HepG2 (cell line): ENCODE measurements at regions not wholly inside any gene's neighbourhood (a gene's known extent, or its start where the extent isn't known, plus 50 kb on each side); places are given as distances from the start of the nearest gene placed in this dataset.

Experiments
- CEBPG ChIP-seq: IDR thresholded peaks from 2 replicates; pipeline ENCODE4 v1.6.1; 2016
- CHD4 ChIP-seq: fragments of 200-600 bp; sonication (generic); IDR thresholded peaks from 2 replicates; pipeline ENCODE4 v1.7.0; 2017; ENCODE audit warnings: mild to moderate bottlenecking, low read length, borderline replicate concordance
- PRPF4 ChIP-seq: fragments of 200-400 bp; formaldehyde crosslinking; IDR thresholded peaks from 2 replicates; pipeline ENCODE4 v1.6.1; 2016; ENCODE audit warnings: low read length, low read depth; ENCODE audit not compliant: poor library complexity, severe bottlenecking
- PTBP1 ChIP-seq: fragments of 200-400 bp; formaldehyde crosslinking; IDR thresholded peaks from 2 replicates; pipeline ENCODE4 v1.6.1; 2018; ENCODE audit warnings: low read length, low read depth; ENCODE audit not compliant: poor library complexity, severe bottlenecking
- RBM22 ChIP-seq: fragments of 200-400 bp; formaldehyde crosslinking; optimal IDR thresholded peaks from 2 replicates; pipeline ENCODE3; 2017; ENCODE audit warnings: mild to moderate bottlenecking, low read length, moderate library complexity
- ZBTB38 ChIP-seq: sonication (generic); formaldehyde crosslinking; IDR thresholded peaks from 2 replicates; pipeline ENCODE4 v1.5.1; 2020; ENCODE audit warnings: mild to moderate bottlenecking, missing genetic modification reagents
- ZKSCAN5 ChIP-seq: sonication (generic); formaldehyde crosslinking; IDR thresholded peaks from 2 replicates; pipeline ENCODE4 v1.5.1; 2020; ENCODE audit warnings: mild to moderate bottlenecking, missing genetic modification reagents
- ZNF234 ChIP-seq: sonication (generic); formaldehyde crosslinking; conservative IDR thresholded peaks from 2 replicates; pipeline ENCODE4 v1.5.1; 2020; ENCODE audit warnings: mild to moderate bottlenecking, missing genetic modification reagents
- ZNF251 ChIP-seq: sonication (generic); formaldehyde crosslinking; IDR thresholded peaks from 2 replicates; pipeline ENCODE4 v1.9.0; 2021; ENCODE audit warnings: mild to moderate bottlenecking, missing genetic modification reagents
- ZNF256 ChIP-seq: sonication (generic); formaldehyde crosslinking; conservative IDR thresholded peaks from 2 replicates; pipeline ENCODE4 v1.4.0; 2020; ENCODE audit warnings: missing genetic modification reagents
- ZNF333 ChIP-seq: sonication (generic); formaldehyde crosslinking; IDR thresholded peaks from 2 replicates; pipeline ENCODE4 v1.4.0; 2020; ENCODE audit warnings: mild to moderate bottlenecking, missing genetic modification reagents, borderline replicate concordance
- ZNF354B ChIP-seq: sonication (generic); formaldehyde crosslinking; IDR thresholded peaks from 2 replicates; pipeline ENCODE4 v1.8.0; 2022; ENCODE audit warnings: mild to moderate bottlenecking, missing genetic modification reagents
- ZNF496 ChIP-seq: sonication (generic); formaldehyde crosslinking; IDR thresholded peaks from 2 replicates; pipeline ENCODE4 v1.8.1; 2023; ENCODE audit warnings: mild to moderate bottlenecking, moderate library complexity, missing genetic modification reagents; ENCODE audit not compliant: insufficient replicate concordance
- ZNF724P ChIP-seq: sonication (generic); formaldehyde crosslinking; IDR thresholded peaks from 2 replicates; pipeline ENCODE4 v1.8.0; 2022; ENCODE audit warnings: missing genetic modification reagents, borderline replicate concordance
- TF ChIP-seq, protein P1 (sequence below), 2 experiments: sonication (generic) in 1 of 2; formaldehyde crosslinking in 1 of 2; IDR thresholded peaks; 2 replicates each; pipeline versions ENCODE4 v1.4.0 to v1.6.1; 2018 to 2020; ENCODE audit warnings: missing genetic modification reagents in 2 of 2, borderline replicate concordance in 1 of 2, low read depth in 1 of 2, mild to moderate bottlenecking in 1 of 2, missing biosample characterization in 1 of 2
- TF ChIP-seq, protein P2 (sequence below): sonication (generic); formaldehyde crosslinking; IDR thresholded peaks from 2 replicates; pipeline ENCODE4 v1.8.1; 2023; ENCODE audit warnings: mild to moderate bottlenecking, missing genetic modification reagents
- TF ChIP-seq, protein P3 (sequence below): sonication (generic); formaldehyde crosslinking; IDR thresholded peaks from 2 replicates; pipeline ENCODE4 v1.5.1; 2020; ENCODE audit warnings: missing genetic modification reagents, mild to moderate bottlenecking, borderline replicate concordance
- TF ChIP-seq, protein P4 (sequence below): sonication (generic); formaldehyde crosslinking; IDR thresholded peaks from 2 replicates; pipeline ENCODE4 v1.5.0; 2020; ENCODE audit warnings: missing genetic modification reagents, mild to moderate bottlenecking, borderline replicate concordance
- TF ChIP-seq, protein P5 (sequence below): sonication (generic); formaldehyde crosslinking; conservative IDR thresholded peaks from 2 replicates; pipeline ENCODE4 v1.8.0; 2022; ENCODE audit warnings: missing genetic modification reagents

DNA sequence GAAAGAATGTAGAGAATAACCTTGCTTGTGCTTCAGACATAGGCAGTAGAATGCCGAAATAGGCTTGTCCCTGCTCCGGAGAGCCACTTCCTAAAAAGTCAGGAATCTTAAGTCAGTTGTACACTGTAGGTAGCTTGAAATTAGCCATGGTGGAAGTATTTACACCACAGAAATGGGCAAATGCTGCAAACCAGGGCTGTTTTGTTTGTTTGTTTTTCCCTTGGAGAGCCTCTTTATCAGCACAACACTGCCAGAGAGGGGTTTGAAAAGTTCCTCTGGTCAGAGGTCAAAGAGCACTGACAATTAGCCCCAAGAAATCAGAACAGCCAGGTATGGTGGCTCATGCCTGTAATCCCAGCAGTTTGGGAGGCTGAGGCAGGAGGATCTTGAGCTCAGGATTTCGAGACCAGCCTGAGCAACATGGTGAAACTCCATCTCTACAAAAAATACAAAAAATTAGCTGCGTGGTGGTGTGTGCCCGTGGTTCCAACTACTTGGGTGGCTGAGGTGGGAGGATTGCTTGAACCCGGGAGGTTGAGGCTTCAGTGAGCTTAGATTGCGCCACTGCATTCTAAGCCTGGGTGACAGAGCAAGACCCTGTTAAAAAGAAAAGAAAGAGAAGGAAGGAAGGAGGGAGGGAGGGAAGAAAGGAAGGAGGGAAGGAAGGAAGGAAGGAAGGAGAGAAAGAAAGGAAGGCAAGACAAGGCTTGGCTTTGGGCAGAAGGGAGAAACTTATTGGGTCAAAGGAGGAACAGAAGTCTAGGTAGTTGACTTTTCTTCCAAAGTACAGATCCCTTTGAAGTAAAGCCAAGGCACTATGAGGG lies 61.0 kb upstream of the ZMYND8 start (continued):
- TF ChIP-seq, protein P1, sequence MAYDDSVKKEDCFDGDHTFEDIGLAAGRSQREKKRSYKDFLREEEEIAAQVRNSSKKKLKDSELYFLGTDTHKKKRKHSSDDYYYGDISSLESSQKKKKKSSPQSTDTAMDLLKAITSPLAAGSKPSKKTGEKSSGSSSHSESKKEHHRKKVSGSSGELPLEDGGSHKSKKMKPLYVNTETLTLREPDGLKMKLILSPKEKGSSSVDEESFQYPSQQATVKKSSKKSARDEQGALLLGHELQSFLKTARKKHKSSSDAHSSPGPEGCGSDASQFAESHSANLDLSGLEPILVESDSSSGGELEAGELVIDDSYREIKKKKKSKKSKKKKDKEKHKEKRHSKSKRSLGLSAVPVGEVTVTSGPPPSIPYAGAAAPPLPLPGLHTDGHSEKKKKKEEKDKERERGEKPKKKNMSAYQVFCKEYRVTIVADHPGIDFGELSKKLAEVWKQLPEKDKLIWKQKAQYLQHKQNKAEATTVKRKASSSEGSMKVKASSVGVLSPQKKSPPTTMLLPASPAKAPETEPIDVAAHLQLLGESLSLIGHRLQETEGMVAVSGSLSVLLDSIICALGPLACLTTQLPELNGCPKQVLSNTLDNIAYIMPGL (CRISPR knock-in tag; IDR thresholded peaks at IDR 0.05; ENCODE audit: borderline replicate concordance in 1 of 2, low read depth in 1 of 2), result no peak
- TF ChIP-seq ZNF354B (CRISPR knock-in tag) (no peak), CHD4 (peak; percentile 85), PRPF4 (no peak), ZNF234 (CRISPR knock-in tag) (no peak), PTBP1 (no peak), CEBPG (CRISPR knock-in tag) (no peak), ZBTB38 (no peak), ZNF256 (no peak), ZKSCAN5 (CRISPR knock-in tag) (peak; percentile 30; the same call in 1 of the 2 replicates), RBM22 (no peak), ZNF333 (no peak), ZNF496 (CRISPR knock-in tag) (no peak), ZNF724P (CRISPR knock-in tag) (no peak), ZNF251 (CRISPR knock-in tag) (no peak)
- TF ChIP-seq, protein P2, sequence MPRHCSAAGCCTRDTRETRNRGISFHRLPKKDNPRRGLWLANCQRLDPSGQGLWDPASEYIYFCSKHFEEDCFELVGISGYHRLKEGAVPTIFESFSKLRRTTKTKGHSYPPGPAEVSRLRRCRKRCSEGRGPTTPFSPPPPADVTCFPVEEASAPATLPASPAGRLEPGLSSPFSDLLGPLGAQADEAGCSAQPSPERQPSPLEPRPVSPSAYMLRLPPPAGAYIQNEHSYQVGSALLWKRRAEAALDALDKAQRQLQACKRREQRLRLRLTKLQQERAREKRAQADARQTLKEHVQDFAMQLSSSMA (CRISPR knock-in tag), result peak; percentile 89
- TF ChIP-seq, protein P3, sequence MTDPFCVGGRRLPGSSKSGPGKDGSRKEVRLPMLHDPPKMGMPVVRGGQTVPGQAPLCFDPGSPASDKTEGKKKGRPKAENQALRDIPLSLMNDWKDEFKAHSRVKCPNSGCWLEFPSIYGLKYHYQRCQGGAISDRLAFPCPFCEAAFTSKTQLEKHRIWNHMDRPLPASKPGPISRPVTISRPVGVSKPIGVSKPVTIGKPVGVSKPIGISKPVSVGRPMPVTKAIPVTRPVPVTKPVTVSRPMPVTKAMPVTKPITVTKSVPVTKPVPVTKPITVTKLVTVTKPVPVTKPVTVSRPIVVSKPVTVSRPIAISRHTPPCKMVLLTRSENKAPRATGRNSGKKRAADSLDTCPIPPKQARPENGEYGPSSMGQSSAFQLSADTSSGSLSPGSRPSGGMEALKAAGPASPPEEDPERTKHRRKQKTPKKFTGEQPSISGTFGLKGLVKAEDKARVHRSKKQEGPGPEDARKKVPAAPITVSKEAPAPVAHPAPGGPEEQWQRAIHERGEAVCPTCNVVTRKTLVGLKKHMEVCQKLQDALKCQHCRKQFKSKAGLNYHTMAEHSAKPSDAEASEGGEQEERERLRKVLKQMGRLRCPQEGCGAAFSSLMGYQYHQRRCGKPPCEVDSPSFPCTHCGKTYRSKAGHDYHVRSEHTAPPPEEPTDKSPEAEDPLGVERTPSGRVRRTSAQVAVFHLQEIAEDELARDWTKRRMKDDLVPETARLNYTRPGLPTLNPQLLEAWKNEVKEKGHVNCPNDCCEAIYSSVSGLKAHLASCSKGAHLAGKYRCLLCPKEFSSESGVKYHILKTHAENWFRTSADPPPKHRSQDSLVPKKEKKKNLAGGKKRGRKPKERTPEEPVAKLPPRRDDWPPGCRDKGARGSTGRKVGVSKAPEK (CRISPR knock-in tag), result peak; percentile 85; the same call in 1 of the 2 replicates
- TF ChIP-seq, protein P4, sequence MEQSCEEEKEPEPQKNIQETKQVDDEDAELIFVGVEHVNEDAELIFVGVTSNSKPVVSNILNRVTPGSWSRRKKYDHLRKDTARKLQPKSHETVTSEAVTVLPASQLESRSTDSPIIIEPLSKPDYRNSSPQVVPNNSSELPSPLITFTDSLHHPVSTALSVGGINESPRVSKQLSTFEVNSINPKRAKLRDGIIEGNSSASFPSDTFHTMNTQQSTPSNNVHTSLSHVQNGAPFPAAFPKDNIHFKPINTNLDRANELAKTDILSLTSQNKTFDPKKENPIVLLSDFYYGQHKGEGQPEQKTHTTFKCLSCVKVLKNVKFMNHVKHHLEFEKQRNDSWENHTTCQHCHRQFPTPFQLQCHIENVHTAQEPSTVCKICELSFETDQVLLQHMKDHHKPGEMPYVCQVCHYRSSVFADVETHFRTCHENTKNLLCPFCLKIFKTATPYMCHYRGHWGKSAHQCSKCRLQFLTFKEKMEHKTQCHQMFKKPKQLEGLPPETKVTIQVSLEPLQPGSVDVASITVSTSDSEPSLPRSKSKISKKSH (CRISPR knock-in tag), result no peak
- TF ChIP-seq, protein P5, sequence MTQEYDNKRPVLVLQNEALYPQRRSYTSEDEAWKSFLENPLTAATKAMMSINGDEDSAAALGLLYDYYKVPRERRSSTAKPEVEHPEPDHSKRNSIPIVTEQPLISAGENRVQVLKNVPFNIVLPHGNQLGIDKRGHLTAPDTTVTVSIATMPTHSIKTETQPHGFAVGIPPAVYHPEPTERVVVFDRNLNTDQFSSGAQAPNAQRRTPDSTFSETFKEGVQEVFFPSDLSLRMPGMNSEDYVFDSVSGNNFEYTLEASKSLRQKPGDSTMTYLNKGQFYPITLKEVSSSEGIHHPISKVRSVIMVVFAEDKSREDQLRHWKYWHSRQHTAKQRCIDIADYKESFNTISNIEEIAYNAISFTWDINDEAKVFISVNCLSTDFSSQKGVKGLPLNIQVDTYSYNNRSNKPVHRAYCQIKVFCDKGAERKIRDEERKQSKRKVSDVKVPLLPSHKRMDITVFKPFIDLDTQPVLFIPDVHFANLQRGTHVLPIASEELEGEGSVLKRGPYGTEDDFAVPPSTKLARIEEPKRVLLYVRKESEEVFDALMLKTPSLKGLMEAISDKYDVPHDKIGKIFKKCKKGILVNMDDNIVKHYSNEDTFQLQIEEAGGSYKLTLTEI (CRISPR knock-in tag), result no peak
